Activated CD4-positive, alpha-beta T cell treated with anti-CD3 and anti-CD28 coated beads, Interleukin-10, Interleukin-2, amounts not matched to agents 100 ng/mL and 50 ng/mL, durations not matched to agents 16 hours and 8 hours (primary cell): ENCODE measurements at regions not wholly inside any gene's neighbourhood (a gene's known extent, or its start where the extent isn't known, plus 50 kb on each side); places are given as distances from the start of the nearest gene placed in this dataset.

Source experiments
- DNase-seq: peaks from one replicate; pipeline ENCODE4 v3.0.0-alpha.2; 2020

GRCh38 chr6:168210239-168211105 is 109.1 kb downstream of the DACT2 start:
- no peak for DNase-seq

DNA sequence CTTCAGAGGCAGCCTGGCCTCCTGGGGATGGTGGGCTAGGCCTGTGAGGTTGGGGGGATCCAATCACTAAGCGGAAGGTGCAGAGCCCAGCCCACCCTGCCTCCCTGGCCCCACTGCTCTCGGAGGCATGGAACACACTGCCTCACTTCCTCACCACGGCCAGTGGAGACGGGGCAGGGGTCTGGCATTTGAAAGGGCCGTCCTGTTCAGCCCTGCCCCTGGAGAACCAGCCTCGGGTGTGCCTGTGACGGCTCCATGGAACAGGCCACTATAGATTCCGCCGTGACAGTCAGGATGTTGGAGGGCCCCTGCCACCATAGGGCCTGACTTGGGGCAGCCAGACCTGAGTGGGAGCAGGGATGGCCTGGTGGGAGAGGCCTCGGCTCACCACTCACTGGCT is 110.2 kb downstream of the DACT2 start:
- DNase-seq: no peak

GRCh38 chr6:168208854-168209253 is 110.7 kb downstream of the DACT2 start:
- no peak for DNase-seq

GRCh38 chr6:168208402-168208801 is 111.2 kb downstream of the DACT2 start:
- DNase-seq: no peak

DNA sequence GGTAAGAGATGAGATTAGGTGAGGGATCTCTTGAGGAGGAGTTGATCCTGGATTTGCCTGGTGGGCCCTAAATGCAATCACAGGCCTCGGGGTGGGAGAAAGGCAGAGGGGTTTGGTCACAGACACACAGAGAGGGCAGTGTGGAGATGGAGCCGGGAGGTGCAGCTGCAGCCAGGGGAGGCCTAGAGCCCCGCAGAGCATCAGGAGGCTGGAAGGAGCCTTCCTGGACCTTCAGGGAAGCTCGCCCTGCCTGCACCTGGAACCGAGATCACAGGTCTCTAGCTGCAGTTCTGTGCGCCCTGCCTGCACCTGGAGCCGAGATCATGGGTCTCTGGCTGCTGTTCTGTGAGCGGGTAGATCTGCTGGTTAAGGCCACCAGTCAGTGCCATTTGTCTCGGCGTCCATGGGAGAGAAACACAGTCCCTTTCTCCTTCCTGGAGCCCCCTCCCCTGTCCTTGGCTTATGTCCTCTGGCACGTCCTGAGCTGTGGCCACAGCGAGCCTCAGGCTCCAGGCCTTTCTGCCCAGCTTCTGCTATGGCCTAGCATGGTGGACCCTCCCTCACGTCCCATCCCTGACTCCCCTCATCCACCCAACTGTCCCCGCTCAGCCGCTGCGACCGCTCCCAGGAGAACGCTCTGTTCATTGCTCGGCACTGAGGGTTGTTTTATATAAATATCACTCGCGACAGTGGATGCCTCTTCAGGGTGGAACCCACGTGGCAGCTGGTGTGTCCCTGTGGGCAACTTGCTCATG is 112.0 kb downstream of the DACT2 start:
- DNase-seq: no peak

DNA sequence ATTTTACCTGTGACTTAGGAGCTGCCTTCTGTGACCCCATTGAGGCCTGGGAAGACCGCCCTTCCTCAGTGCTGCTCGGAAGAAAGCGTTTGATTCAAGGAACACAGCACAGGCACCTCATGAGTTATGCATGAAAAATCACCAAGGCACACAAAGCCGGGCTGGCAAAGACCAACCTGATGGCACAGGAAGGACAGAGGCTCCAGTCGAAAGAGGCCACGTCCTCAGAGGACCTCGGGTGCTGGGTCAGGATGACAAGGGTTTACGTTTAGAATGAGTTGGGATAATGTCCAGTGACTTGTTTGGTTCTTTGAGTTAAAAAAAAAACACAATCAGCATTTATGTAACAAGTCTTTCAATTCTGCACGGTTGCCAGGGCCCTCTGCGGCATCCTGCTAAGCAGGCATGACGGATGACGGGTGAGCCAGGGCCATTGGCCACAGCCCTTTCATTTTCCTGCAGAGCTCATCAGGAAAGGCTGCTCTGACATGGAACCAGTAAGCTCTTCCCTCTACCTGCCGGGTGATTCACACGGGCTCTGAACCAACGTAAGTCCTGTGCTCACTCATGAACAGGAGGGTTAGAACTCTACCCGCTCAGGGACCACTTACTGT is 112.8 kb downstream of the DACT2 start:
- no peak for DNase-seq

DNA sequence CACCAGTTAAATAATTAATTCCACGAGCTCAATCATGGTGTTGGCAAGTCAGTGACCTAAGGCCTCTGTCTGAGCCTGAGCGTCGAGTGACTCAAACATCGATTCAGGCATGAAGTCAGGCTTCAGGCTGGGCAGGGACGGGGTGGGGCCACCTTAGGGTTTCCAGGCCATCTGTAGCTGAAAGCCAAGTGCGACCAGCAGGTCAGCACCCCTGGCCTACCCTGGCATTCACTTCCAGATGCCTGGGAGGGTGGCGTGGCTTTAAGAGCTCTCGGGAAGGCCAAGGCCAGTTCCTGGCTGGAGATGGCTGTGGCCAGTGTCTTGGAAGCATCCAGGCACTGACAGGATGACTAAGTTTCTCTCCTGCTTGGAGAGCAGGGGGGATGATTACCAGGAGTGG is 113.4 kb downstream of the DACT2 start:
- no peak for DNase-seq

DNA sequence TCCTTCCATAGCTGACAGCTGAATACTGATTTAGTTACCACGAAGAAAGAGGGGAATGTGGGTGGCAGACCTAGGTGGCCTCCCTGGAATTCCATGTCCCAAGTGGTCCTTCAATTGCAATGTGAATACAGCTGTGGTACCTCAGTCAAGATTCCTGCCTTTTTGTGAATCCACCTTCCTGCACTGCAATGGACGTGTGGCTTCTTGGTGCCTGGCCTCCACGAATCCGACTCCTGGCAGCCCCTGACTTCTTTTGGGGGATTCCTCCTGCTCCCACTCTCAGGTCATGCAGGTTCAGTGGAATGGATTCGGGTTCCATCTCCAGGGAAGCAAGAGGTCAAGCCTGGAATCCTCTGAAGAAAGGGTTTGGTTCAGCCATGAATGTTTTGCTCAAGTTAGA is 117.8 kb downstream of the DACT2 start:
- no peak for DNase-seq

DNA sequence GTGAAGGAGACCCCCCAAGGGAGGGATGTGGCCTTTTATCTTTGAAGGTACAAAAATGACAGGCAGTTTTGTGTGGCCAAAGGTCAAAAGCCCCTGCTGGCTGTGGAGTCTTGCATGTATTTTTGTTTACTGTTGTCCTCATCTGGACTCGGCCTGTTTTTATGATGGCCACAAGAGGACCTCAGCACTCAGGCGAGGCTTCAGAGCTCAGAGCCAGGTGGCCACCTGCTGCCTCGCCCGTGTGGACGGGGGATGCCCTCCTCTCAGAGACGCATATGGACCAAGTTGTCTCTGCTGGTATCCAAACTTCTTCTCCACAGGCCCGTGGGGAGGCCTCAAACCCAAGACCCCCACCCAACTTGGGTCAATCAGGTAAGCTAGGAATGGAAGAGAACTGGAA is 118.2 kb downstream of the DACT2 start:
- no peak for DNase-seq

DNA sequence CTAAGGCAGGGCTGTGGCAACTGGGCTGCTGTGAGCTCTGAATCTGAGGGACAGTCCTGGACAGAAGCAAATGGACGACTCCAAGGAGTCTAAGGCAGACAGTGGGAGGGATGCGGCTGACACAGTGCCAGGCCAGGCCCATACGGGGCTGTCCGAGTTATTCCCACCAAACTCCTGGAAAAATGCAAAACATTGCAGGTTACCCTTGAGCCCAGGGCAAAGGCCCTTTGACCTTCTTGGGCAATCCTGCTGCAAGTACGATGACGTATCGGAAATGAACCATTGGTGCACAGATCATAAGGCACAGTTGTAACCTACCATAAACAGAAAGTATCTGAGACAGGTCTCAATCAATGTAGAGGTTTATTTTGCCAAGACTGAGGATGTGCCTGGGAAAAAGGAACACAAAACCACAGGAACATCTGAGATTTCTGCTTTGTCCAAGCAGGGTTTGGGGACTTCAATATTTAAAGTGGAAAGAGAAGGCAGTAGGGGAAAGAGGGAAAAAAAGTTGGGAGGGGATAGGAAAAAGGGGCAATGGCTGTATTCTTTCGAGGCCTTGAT is 118.9 kb downstream of the DACT2 start:
- no peak for DNase-seq

DNA sequence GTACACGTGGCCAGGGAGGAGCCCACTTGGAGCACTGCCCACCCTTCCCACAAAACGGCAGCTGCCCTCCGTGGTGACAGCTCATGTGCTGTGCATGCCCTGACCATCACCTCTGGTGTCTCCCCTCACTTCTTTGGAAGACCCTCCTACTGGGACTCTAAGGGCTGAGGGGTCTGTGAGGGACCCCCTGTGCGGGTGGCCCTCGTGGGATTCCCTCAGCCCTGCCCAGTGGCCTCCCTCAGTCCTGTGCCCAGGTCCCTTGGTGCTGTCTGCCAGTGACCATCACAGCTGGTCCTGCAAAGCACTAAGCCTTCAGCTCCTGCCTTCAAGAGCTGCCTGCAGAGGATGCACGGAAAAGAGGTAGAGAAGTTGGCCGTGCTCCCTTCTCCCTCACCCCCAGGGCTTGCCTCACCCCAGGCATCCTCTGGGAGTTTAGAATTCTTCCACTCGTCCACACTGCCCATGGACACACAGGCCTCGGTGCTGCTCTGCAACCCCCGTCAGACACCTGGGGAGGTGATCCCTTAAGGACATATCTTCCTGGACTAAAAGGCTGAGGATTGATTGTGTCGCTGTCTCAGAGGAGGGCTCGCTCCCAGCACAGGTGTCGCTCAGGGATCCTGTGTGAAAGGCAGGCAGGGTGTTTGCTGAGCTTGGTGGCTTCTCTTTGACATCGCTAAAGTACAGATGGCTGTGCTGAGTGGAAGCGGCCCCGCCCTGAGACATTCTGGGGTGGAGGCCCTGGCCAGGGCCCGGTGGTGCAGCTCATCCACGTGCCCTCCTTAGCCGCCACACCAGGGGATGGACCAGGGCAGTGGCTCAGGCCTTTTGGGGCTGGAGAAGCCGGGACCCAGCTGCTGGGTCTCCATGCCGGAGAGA is 119.5 kb upstream of the FRMD1 start:
- DNase-seq: no peak

GRCh38 chr6:168197636-168198301 is 118.8 kb upstream of the FRMD1 start:
- no peak for DNase-seq

DNA sequence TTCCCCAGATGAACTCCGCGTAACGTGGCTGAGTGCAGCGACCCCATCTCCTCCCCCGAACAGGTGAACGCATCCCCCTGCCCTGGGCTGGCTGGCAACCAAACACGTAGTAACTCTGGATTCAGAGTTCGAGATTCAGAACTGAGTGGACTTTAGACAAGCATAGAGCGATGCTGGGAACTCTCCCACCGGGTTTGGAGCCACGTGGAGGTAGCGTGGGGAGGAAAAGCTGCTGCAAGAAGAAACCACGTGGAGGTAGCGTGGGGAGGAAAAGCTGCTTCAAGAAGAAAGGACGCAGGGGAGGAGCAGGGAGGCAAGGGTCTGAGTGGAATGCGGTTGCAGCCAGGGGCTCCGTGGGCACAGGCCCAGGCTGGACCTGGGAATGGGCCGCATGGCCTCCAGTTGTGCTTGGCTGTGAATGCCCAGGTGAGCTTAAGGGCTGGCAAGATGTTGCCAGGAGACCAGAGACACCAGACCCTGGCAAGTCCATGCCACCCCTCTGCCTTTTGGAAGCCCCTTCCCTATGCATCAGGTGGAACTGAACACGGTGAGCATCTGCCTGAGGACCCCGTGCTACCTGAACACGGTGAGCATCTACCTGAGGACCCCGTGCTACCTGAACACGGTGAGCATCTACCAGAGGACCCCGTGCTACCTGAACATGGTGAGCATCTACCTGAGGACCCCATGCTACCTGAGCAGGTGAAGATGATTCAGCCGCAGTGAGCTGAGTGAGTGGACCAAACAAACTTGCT is 118.0 kb upstream of the FRMD1 start:
- no peak for DNase-seq

- DNase-seq: no peak
Measured at GRCh38 chr6:168196385-168196860, 117.4 kb upstream of the FRMD1 start.

- no peak for DNase-seq
Measured at GRCh38 chr6:168195712-168196111, 116.7 kb upstream of the FRMD1 start.

- DNase-seq: no peak
Measured at GRCh38 chr6:168194732-168195567, 115.9 kb upstream of the FRMD1 start.

- DNase-seq: no peak
Measured at GRCh38 chr6:168193816-168194721, 115.1 kb upstream of the FRMD1 start.

GRCh38 chr6:168192901-168193815 is 114.1 kb upstream of the FRMD1 start:
- no peak for DNase-seq
